Hematopoietic multipotent progenitor cell treated with erythropoietin and hydrocortisone succinate and interleukin-3 and kit ligand, for 8 days (in vitro differentiated cells): ENCODE measurements at regions not wholly inside any gene's neighbourhood (a gene's known extent, or its start where the extent isn't known, plus 50 kb on each side); places are given as distances from the start of the nearest gene placed in this dataset.
A peak's percentile ranks its signal among the peaks of the same experiment; 100 is the strongest.

Experiments used
- DNase-seq: peaks from one replicate; pipeline ENCODE4 v3.0.0-alpha.2; 2015

DNA sequence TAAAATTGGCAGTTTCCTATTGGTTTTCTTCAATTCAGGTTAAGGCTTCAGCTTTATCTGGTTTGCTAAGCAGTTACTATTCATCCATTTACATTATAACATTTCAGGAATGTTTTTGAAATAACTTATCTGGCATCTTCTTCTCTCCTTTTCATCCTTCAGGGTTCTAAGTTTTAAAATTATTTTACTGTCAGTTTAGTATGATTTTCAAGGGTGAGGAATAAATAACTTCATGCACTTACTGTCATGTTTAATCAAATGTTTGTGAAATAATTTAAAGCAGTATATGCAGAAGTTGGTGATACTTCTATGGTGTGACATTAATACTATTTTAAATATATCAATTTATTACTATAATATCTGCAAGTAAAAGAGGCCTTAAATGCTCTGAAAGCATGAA lies 338.1 kb upstream of the MMS22L start:
- no peak for DNase-seq

DNA sequence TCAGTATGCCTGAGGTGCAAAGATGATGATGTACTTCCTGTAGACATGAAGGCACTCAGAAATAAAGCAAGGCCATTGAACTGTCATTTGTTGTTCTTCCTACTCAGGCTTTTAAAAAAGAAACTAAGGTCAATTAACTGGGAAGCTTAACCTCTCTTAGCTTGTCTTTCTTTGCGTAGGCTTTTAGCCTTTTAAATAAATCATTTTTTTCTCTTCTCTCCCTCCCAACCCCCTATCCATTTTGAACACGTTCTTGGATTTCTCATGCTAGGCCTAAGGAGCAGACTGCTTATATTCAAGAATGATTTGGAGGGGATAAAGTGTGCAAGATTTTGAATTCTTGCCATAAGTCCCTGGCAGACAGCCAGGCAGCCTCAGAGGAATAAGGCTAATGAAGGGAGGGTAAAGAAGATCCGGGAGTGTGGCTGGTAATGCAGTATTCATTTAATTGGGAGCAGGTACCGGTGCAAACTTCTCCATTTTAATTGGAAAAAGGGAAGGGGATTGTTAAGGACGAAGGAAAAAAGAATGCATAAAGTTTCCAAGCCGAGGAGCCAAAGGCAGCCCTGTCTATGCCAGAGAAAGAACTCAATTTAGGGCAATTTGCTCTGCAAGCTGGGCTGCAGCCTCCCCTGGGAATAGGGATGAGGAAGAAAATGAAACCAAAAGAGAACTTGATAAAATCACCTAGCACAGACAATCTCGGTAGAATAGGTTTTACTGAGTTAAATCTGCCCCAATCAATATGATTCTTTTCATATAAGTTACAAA lies 343.8 kb upstream of the MMS22L start:
- DNase-seq, result no peak

DNA sequence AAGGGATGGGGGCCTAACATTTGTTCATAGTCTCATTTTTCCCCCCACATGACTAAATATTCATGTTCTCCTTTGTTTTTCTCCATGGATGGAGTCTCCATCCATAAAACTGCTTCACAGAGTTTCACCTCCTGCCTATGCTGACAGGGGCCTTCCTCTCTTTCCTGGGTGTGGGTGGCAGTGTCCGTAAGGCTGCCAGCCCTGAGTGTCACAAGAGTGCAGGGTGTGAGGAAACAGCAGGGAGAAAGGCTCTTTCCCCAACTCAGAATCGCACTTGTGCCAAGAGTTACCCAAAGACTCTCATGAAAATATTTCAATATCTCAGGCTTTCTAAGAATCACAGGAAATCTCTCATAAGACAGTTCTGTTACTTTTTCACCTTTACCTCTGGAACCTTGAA lies 346.2 kb upstream of the MMS22L start:
- DNase-seq, result no peak

DNA sequence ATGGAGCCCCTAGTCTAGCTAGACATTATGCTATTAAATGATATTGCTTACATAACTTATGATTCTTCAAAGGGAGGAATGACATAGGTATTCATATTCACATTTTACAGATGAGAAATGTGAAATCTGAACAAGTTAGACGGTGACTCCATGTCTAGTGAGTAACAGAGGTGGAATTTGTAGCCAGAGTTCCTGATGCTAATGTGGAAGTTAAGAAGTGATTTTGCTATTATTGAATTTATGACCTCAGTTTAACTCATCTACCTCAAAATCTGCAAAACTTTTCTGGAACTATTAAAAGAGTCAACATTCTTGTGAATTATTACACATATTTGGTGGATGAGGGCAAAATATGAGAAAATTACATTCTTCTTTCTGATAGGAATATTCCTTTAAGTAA lies 347.6 kb upstream of the MMS22L start:
- DNase-seq, result no peak

DNA sequence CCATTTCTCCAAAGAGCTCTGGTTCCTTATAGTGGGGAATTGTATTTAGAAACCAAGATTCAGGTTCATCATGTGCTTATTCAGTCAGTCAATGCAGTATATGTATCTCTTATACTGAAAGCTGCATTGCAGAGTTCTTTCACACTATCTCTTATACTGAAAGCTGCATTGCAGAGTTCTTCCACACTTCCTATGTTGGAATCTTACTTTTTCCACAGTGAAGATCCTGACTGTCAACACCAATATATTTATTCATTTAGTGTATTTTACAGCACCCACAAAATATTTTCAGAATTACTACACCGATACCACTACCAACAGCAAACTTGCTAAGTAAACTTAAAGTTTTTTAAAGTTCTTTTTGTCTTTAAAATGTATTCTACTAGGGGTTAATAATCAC lies 349.3 kb upstream of the MMS22L start:
- no peak for DNase-seq

DNA sequence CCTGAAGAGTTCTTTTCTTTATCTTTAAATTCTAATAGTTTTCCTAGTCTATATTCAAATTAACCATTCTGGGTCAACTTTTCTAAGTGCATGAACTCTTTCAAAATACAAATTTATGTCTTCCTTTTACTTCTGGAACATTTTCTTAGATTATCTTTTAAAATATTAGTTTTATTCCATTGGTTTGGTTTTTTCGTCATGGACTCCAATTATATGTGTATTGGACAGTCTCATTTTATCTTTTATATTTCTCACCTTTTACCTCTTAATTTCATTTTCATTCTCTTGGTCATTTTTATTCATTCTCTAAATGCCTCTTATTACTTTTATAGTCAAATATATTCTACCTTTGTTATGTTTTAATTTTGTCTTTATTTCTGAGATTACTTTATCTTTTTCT lies 356.7 kb upstream of the MMS22L start:
- DNase-seq, result no peak

DNA sequence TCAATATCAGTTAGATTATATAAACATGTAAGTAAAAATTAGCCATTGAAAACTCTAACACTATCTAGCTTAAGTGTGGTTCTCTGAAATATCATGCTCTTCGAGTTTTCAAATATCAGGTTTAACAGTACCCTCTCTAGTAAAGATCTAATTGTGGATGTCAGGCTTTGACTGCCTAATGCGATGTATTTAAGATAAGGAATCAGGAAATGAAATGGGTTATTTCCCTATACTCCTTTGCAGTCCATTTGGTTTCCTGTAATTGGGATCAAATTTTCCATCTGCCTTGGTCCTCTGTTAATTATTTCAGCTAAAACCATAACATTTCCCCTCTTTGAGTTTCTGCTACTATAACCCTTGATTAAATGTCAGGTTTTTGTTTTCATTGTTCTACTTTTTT lies 361.3 kb upstream of the MMS22L start:
- no peak for DNase-seq

DNA sequence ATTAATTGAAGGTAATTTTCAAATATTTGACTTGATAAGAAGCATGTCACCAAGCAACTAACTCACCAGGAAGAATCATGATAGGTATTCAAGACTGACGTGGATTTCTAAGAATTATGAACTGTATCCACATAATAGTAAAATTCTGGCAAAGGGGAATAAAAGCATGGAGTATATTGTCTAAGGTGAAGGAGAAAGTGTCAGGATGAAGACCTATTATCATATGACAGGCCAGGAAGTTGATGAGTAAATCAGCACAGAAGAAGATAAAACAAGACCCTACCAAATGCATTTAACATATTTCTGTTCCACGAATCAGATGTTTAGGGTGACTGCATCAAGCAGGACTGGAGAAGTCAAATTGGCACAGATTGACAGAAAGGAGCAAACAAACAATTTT lies 362.7 kb upstream of the MMS22L start:
- DNase-seq, result no peak

DNA sequence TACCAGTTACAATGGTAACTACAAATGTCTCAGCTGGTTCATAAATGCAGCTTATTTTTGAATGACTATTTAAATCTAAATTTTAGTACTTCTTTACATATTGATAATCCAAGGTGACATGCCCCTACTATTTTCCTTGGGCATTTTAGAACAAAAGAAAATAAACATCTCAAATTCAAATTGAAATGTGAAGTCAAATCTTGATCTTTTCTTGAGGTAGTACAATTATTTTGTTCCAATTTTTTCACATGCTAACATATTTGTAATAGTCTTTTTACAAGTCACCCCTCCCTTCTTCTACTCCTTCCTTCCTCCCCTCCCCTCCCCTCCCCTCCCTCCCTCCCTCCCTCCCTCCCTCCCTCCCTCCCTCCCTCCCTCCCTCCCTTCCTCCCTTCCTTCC lies 370.1 kb upstream of the MMS22L start:
- no peak for DNase-seq

DNA sequence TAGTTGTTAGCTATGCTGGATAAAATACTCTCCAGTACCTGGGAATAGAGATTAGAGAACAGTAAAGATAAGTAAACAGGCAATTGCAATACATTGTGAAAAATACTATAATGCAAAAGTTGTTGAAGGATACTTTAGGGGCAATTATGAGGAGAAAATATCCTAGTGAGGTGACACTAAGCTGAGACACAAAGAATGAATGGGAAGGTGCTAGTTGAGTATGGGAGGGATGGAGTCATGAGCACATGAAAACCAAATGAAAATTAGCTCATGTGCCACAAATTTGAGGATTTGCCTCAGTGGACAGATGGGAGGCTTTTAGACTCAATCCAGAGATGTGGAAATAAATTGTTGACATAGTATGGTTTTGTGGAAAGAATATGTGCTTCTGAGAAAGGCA lies 370.5 kb upstream of the MMS22L start:
- no peak for DNase-seq

DNA sequence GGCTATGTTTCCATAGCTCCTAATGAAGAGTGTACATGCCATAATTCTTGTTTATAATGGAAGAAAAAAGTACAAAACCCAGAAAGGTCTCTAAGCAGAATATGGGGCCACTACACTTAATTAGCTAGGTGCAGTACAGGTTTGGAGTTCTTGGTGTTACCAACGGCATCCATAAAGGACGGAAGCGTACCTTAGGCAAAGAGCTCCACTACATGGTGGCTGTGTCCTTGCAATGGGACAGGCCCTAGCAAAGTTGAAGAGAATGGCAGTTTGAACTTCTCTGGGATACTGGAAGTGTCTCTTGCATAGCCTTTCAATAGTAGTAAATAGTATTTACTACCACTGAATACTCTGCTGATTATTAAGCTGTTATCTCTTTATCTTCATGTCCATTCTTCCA lies 371.7 kb upstream of the MMS22L start:
- DNase-seq, result no peak

DNA sequence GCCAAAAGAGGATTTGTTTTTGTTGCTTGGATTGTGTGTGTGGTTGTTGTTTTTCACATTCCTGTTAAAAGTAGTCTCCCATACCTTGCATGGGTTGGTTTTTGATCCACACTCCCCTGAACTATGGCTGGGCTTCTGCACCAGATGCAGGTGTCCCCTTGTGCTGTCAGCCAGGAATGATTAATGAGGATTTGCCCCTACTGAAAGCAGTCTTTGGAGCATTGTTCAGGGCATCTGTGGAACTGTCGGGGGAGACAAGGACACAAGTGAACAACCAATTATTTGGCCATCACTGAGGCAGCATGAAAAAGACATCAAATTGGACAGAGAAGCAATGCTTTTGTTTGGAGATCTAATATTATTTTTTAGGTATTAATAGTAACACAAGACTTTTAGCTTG lies 373.2 kb upstream of the MMS22L start:
- DNase-seq, result no peak

DNA sequence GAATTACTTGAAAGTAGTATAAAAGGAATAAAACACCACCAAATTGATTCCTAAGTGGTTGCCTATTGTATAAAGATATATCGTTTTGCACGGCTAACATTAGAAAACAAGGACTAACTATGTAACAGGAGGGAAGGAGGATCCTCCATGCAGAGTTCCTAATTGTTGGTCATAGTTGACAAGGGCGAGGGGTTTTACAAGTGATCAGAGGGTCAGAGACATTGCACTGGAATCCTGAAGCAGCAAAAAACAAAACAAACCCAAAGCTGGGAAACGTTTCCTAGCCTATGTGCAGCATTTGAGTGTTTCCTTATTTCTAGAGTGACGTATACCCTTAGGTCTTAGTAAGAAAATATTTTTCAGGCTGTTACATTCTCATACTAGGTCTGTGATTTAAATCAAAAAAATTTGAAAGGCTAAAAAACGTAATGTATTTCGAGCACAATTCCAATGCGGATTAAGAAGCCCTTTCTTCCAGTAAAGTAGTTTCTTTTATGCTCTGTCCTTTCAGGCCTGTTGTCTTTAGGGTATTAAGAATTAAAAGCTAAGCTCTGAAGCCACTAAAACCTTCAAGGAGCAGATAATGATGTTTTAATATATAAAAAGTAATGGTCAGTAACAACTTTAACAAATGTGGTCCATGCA lies 373.8 kb upstream of the MMS22L start:
- DNase-seq, result no peak

DNA sequence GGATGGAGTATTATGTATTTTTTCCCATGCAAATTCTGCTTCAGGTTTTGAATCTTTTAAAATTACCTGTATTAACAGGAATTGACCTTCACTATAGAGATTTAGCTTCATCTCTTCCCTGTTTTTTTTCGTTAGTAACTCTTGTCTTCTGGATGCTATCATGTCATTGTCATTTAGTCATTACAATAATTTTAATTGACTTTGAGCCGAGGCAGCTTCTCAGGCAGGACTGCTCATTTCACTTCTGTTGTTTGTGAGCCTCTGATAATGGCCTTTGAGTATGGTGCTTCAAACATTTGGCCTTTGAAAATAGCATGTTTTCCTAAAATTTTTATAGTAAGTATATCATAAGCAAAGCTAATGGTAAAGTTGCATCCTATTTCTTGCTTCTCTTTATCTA lies 375.1 kb upstream of the MMS22L start:
- no peak for DNase-seq

DNA sequence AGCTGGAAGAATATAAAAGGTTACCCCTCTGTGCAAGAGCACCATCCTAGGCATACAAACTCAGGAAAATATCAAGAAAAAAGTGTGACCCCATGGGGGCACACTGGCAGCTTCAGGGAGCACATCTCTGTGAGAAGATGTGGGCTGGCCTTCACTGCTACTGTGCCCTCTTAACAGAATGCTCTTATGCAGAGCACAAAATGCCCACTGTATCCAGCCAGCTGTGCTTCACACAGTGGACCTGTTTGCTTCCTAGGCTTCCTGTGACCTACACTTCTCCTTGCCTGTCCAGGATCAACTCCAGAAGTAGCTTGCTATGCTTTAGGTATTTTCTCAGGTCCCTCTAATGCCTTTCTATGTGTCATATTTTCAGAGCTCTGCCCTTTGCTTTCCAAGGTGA lies 380.2 kb upstream of the MMS22L start:
- DNase-seq, result no peak

DNA sequence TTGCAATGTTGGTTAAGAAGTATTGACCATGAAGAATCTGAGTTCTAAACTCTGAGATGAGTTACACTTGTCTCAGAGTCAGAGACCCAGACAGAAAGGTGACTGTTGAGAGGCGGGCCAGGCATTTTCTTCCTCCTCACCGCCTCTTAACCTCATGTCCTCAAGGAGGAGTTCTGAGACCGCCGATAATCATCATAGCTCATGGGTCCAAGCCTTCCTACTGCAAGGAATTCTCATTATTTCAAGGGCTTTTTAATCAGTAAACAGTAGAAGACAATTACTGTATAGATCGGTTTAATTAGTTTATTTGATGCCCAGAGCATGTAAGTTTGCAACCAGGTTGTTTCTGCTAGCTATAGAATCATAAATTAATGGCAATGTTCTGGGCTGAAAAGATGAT lies 382.4 kb upstream of the MMS22L start:
- no peak for DNase-seq

DNA sequence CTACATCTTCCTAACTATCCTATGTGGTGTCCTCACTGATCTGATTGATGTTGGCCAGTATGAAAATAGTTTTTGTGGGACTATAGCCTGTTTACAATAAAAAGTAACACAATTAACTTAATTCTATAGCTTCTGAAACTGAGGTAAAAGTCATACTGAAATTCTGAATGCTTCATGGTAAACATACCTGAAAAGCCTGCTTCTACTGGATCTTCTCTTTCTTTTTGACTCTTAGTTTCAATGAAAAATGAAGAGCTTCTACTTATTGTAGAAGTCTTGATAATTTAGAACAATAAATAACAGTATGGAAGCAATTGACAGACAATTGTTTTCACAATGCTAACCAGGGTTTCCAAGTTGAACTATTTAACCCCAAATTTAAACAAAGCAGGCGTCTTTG lies 383.9 kb upstream of the MMS22L start:
- DNase-seq, result no peak

DNA sequence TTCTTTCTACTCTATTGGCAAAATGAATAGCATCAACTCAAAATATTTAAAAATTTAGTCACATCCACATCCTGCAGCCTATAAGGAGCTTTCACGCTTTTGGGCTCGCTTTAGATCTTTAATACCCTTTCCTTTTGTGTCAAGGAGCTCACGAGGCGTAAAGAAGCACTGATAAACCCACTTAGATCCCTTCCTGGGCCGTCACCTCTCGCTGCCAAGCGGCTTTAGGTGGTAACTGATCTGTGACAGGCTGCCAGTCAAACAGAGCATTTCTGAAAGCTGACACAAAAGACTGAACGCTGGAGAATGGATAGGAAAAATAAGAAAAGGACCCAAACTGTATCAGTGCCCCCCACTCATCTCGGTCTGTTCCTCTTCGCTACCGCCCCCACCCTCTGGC lies 385.7 kb upstream of the MMS22L start:
- DNase-seq, result no peak

DNA sequence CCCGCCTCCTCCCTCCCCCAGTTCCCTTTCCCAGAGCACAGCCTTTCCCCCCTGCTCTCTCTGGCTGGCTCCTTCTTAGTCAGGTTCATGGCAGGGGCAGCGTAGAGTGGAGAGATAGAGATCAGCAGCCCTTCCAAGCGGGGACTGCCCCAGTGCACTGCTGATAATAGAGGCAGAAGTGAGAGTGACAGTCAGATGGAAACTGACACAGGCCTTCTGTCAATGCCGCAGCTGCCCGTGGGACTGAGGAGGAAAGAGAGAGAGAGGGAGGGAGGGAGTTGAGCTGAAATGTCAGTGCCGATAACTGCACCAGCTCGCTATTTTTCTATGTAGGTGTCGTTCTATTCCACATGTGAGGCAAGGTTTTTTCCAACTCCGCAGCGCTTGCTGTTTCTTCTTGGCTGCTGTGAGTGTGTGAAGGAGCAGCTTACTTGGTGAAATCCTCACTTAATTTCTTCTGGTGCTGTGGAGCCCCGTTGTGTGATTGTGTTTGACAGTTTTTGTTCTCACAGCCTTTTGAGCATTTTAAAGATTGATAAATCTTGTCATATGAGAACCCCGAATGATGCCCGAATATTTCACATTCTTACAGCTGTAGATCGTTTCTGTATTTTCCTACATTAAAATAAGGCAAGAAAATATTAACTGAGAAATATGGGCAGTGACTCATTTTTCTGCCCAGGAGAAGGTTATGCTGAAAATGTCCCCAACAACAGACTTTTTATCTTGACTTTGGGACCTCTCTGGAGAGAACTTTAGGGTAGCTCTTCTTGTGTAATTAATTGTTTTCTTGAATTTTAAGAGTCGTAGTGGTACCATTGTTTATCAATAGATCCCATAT lies 386.4 kb upstream of the MMS22L start:
- DNase-seq, result peak; percentile 1

DNA sequence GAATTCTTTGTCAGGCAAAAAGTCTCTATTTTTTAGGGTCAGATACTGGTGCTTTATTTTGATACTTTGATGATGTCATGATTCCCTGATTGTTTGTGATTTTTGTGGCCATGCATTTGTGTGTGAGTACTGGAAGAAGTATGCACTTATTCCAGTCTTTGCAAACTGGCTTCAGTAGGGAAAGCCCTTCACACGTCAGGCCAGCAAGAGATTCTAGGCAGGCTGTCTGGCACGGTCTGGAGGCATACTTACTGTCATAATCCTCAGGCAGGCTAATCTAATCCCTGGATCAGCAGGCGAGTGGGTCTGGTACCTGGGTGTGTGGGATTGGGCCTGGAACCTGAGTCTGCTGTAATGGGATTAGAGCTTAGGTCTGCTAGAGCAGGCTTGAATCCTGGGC lies 391.8 kb upstream of the MMS22L start:
- no peak for DNase-seq

DNA sequence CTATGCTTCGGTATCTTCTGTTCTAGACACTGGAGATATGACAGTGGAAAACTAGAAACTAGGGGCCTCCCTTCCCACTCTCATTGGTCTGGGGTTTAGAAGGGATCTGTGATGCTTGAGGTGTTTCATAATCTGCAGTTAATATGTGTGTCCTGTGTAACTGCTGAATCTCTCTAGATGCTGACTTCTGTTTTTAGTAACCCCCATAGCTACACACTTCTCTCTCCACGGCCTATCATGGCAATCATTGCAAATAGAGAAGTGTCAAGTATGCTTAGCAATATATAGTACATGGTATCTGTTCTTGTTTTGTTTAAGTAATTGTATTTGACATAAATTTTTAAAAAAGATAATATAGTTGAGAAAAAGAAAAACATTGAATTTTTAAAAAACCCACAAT lies 394.6 kb upstream of the MMS22L start:
- no peak for DNase-seq

DNA sequence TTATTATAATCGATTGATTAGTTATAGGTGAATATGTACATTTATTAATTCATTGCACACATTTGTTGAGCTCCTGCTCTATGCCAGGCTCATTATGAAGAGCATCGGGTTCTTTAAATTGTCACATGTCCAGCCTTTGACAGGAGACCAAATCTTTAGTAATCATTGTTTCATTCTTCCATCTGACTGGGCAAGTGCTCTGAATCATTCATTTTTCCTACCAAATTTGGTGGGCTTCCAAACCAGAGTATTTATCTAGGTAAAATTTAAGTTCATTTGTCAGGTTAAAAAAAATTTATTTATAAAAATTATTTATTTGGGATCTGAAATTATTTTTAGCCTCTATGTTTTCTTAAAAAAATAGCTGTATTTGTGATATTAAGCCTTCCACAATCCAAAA lies 404.9 kb upstream of the MMS22L start:
- DNase-seq, result no peak

DNA sequence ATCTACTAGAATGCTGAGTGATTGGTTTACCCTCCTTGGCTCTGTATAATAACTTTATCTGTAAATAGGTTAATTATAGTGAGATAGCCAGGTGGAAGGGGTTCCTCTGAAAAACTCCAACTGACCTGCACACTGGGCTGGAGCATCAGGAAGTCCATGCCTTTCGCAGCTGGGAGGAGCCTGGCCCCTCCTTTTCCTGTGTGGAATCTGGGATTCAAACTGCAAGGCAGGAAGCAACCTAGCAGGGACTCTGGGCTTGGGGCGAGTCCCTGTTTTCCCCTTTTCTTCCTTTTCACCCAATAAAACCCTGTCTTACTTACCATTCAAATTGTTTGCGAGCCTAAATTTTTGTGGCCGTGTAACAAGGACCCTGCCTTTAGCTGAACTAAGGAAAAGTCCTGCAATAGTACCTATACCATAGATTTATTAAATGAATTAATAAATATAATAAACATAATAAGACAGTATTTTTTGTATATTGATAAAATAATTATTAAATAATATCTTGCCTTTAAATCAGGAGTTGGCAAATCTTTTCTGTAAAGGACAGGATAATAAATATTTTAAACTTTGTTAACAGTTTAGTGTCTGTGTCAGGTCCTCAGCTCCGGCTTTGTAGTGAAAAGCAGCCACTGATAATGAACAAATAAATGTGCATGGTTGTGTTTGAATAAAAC lies 406.2 kb upstream of the MMS22L start:
- no peak for DNase-seq

DNA sequence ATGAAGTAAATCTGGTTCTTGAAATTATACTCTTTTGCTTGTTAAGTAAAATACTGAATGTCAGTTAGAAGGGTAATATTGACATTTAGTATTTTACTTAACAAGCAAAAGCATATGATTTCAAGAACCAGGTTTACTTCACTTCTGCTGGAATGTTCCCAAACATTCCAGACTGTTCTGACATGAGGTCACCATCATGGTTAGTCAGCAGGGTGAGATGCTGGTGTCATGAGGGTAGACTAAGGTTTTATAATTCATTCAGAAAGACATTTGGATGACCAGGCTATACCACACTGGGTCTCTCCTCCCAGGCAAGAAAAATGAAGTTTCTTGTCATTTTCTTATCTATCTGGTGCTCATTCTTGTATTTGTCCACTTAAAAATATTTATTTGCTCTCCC lies 414.4 kb upstream of the MMS22L start:
- DNase-seq, result no peak
